Lower lobe of right lung (tissue), 2 donors: ENCODE measurements at regions not wholly inside any gene's neighbourhood (a gene's known extent, or its start where the extent isn't known, plus 50 kb on each side); places are given as distances from the start of the nearest gene placed in this dataset.

Source experiments
- ATAC-seq, 2 donors: fragments of 200-7000 bp; cut with Tn5 transposase; one replicate each; pipeline ENCODE4 v1.9.1; 2020 to 2022; ENCODE audit warnings: mild to moderate bottlenecking in 2 of 2, moderate library complexity in 2 of 2
- DNase-seq: peaks from one replicate; pipeline ENCODE4 v3.0.0-alpha.2; 2020
- H3K27ac ChIP-seq: fragments of 200-600 bp; one replicate; pipeline ENCODE4 v1.8.0; 2022
- H3K27me3 ChIP-seq: fragments of 200-600 bp; one replicate; pipeline ENCODE4 v1.8.0; 2022; ENCODE audit warnings: low read depth
- H3K36me3 ChIP-seq: fragments of 200-600 bp; one replicate; pipeline ENCODE4 v1.8.0; 2022; ENCODE audit warnings: mild to moderate bottlenecking
- H3K4me1 ChIP-seq: fragments of 200-600 bp; one replicate; pipeline ENCODE4 v1.8.0; 2022
- H3K4me3 ChIP-seq: fragments of 200-600 bp; one replicate; pipeline ENCODE4 v1.8.0; 2022; ENCODE audit warnings: mild to moderate bottlenecking
- H3K9me3 ChIP-seq: fragments of 200-600 bp; one replicate; pipeline ENCODE4 v1.8.0; 2022
- intact Hi-C: fragments of 100-400 bp; cut with DNase I; formaldehyde crosslinking; loops from one replicate; pipeline ENCODE4 v1.11.0; 2022
- TF ChIP-seq, protein P1 (sequence below): fragments of 200-600 bp; IDR thresholded peaks from one replicate; pipeline ENCODE4 v1.8.0; 2022; ENCODE audit warnings: antibody characterized with exemption, mild to moderate bottlenecking
- donor health status: DM: no; HTN: yes; CAD: no; lungs with severe emphysema.

GRCh38 chr4:178976861-178977260 lies 1534.6 kb upstream of the AGA start:
- ATAC-seq = no peak
- intact Hi-C loops = no loop called here
- H3K4me1 ChIP-seq = no peaks in the 10 kb centered on the region

DNA sequence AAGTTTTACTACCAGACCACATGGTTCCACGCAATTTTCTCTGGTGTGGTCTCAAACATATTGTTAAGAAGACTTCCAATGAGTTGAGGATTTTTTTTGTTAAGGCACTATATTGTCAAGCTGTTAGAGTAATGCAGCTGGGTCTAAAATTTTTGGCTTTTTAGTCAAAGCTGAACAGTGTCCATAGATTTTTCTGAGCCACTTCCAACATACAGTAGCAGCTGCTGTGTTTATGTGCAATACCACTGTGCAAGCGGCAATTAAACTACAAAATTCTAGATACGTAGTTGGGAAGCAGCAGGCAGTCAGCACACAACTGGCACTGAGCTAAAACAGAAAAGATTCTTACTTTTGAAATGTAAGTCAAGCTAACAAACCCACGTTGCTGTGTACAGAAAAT lies 1551.1 kb upstream of the AGA start:
- no peak overlapping the region for H3K4me3 ChIP-seq
- intact Hi-C loops = no loop called here
- H3K27ac ChIP-seq = no peak overlapping the region
- no peaks in the 10 kb centered on the region for H3K4me1 ChIP-seq
- no peak for DNase-seq
- no peaks in the 10 kb centered on the region for H3K9me3 ChIP-seq
- H3K27me3 ChIP-seq = no peaks in the 10 kb centered on the region
- H3K36me3 ChIP-seq = no peaks in the 10 kb centered on the region
- no peak for ATAC-seq
- TF ChIP-seq, protein P1, sequence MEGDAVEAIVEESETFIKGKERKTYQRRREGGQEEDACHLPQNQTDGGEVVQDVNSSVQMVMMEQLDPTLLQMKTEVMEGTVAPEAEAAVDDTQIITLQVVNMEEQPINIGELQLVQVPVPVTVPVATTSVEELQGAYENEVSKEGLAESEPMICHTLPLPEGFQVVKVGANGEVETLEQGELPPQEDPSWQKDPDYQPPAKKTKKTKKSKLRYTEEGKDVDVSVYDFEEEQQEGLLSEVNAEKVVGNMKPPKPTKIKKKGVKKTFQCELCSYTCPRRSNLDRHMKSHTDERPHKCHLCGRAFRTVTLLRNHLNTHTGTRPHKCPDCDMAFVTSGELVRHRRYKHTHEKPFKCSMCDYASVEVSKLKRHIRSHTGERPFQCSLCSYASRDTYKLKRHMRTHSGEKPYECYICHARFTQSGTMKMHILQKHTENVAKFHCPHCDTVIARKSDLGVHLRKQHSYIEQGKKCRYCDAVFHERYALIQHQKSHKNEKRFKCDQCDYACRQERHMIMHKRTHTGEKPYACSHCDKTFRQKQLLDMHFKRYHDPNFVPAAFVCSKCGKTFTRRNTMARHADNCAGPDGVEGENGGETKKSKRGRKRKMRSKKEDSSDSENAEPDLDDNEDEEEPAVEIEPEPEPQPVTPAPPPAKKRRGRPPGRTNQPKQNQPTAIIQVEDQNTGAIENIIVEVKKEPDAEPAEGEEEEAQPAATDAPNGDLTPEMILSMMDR = no peak

More at GRCh38 chr4:178976861-178977260, 1534.6 kb upstream of the AGA start:
- H3K4me3 ChIP-seq = no peak overlapping the region
- H3K36me3 ChIP-seq = no peaks in the 10 kb centered on the region
- no peak overlapping the region for H3K27ac ChIP-seq
- TF ChIP-seq, protein P1 = no peak
- no peaks in the 10 kb centered on the region for H3K9me3 ChIP-seq
- DNase-seq = no peak
- no peaks in the 10 kb centered on the region for H3K27me3 ChIP-seq

DNA sequence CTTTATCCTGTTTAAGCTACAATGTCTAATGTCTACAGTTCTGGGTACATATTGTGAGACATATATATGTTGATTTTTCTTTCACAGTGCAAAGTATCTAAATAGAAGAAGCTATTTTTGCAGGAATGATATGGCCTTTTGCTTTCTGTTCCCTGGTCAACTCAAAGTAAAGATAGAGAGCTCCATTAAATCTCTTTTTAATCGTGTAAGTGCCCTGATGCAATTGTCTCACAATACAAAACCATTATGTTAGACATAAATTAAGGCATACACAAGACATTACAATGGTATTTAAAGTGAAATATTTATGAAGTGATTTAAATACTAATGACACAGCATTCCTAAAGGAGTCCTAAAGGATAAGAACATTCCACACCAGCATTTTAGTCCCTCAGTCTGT lies 1559.7 kb upstream of the AGA start:
- TF ChIP-seq, protein P1 = no peak
- ATAC-seq (no peak), DNase-seq (no peak)
- Histone ChIP-seq H3K9me3 (no peaks in the 10 kb centered on the region), H3K27me3 (no peaks in the 10 kb centered on the region), H3K4me3 (no peak overlapping the region), H3K4me1 (no peaks in the 10 kb centered on the region), H3K27ac (no peak overlapping the region), H3K36me3 (no peaks in the 10 kb centered on the region)
- intact Hi-C loops = no loop called here

DNA sequence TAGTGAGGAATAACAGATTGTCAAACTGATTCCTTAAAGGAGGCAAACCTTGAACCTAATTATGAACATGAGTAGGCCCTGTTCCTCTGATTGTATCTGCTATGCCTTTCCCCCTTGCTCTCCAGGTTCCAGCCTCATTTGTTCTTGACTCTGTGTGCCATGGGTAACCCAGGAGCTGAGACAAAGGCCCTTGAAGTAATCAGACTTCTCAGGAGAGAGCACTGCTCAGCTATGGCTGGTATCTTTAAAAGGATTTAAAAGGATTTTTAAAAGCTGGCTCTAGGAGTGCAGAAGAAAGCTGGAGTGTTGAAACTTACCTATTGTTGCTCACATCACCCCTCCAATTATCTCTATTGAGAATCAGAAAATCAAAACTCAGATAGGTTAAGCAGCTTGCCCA lies 1565.5 kb upstream of the AGA start:
- H3K4me1 ChIP-seq = no peaks in the 10 kb centered on the region
- ATAC-seq (no peak), DNase-seq (no peak)
- H3K4me3 ChIP-seq = no peak overlapping the region
- H3K27me3 ChIP-seq = no peaks in the 10 kb centered on the region
- intact Hi-C loops = no loop called here
- H3K36me3 ChIP-seq = no peaks in the 10 kb centered on the region
- H3K27ac ChIP-seq = no peak overlapping the region
- H3K9me3 ChIP-seq = no peaks in the 10 kb centered on the region
- TF ChIP-seq, protein P1 = no peak

GRCh38 chr4:179017581-179017980 lies 1575.3 kb upstream of the AGA start:
- Histone ChIP-seq H3K4me3 (no peak overlapping the region), H3K27ac (no peak overlapping the region), H3K9me3 (no peaks in the 10 kb centered on the region), H3K27me3 (no peaks in the 10 kb centered on the region), H3K36me3 (no peaks in the 10 kb centered on the region), H3K4me1 (no peaks in the 10 kb centered on the region)
- TF ChIP-seq, protein P1 = no peak
- DNase-seq (no peak), ATAC-seq (no peak)
- intact Hi-C loops = no loop called here

DNA sequence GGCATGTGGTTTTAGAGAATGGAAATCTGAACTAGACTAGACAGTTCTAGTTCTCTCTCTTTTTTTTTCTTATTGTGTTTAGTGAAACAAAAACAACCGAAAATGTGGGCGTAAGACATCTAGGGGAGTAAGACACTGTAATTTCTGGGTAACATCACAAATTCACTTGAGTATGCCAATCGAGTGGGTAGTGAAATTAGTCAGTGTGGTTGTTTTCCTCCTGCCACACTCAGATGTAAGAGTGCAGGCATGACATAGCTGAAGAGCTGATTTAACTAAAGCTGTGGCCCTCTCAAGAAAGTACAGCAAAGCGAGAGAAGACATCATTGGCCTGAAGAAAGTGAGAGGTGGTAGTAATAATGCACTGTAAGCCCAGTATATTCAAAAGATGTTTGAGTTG lies 1585.3 kb upstream of the AGA start:
- Histone ChIP-seq H3K27ac (no peak overlapping the region), H3K9me3 (no peaks in the 10 kb centered on the region), H3K27me3 (no peaks in the 10 kb centered on the region), H3K4me1 (no peaks in the 10 kb centered on the region), H3K4me3 (no peak overlapping the region), H3K36me3 (no peaks in the 10 kb centered on the region)
- DNase-seq (no peak), ATAC-seq (no peak)
- TF ChIP-seq, protein P1 = no peak
- intact Hi-C loops = no loop called here
